ENCODE measurements at regions not wholly inside any gene's neighbourhood (a gene's known extent, or its start where the extent isn't known, plus 50 kb on each side); places are given as distances from the start of the nearest gene placed in this dataset.
"Not testable (repeated sequence)": the region's sequence is repeated elsewhere in the genome, so short reads cannot be mapped to it uniquely, and the experiment has no call there.

GRCh38 chr7:94314413-94315410, 80.0 kb upstream of the COL1A2 start (continued):
- TF ChIP-seq, protein P1, sequence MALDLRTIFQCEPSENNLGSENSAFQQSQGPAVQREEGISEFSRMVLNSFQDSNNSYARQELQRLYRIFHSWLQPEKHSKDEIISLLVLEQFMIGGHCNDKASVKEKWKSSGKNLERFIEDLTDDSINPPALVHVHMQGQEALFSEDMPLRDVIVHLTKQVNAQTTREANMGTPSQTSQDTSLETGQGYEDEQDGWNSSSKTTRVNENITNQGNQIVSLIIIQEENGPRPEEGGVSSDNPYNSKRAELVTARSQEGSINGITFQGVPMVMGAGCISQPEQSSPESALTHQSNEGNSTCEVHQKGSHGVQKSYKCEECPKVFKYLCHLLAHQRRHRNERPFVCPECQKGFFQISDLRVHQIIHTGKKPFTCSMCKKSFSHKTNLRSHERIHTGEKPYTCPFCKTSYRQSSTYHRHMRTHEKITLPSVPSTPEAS (tag by site-specific recombination; IDR thresholded peaks at IDR 0.05), result no peak
- TF ChIP-seq ZNF501 (tag by site-specific recombination; IDR thresholded peaks at IDR 0.05) (no peak), ELK4 (IDR thresholded peaks at IDR 0.05; ENCODE audit: borderline replicate concordance, low read depth, low read length) (no peak), ZFP37 (tag by site-specific recombination; IDR thresholded peaks at IDR 0.05) (no peak), GLIS1 (tag by site-specific recombination; IDR thresholded peaks at IDR 0.05) (no peak)

DNA sequence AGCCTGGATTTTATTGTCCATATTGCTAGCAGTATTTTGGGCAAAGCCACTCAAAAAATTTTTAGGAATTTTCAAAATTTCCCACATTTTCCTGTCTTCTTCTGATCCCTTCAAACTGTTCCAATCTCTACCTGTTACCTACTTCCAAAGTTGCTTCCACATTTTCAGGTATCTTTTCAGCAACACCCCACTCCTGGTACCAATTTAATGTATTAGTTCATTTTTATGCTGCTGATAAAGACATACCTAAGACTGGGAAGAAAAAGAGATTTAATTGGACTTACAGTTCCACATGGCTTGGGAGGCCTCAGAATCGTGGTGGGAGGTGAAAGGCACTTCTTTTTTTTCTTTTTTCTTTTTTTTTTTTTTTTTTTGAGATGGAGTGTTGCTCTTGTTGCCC, 73.6 kb upstream of the COL1A2 start:
- H3K4me3 ChIP-seq (ENCODE audit: low read depth, low read length); H3K4me1 ChIP-seq (ENCODE audit: control insufficient read depth, insufficient read depth, low read length); CTCF ChIA-PET; H3K36me3 ChIP-seq (ENCODE audit: control insufficient read depth in 2 of 2, insufficient read depth in 1 of 2, low read length in 2 of 2); H3K27ac ChIP-seq (ENCODE audit: extremely low read depth, low read depth, low read length); H3K9me3 ChIP-seq (ENCODE audit: control insufficient read depth, insufficient read depth, low read depth, low read length); POLR2A ChIA-PET: not testable (repeated sequence)
- TF ChIP-seq ZNF707 (tag by site-specific recombination; IDR thresholded peaks at IDR 0.05), result peak; percentile 94

- CTCF ChIA-PET, result interaction anchor here (0.8 to 1.1 kb wide), 2 partner anchors 21 to 35 kb away, joined by 3 to 4 read pairs; no protein-coding TSS in a partner anchor
- no peak overlapping the region for H3K4me3 ChIP-seq (ENCODE audit: low read depth, low read length)
- H3K4me1 ChIP-seq (ENCODE audit: control insufficient read depth, insufficient read depth, low read length), result no peaks in the 10 kb centered on the region
- no peaks in the 10 kb centered on the region for H3K36me3 ChIP-seq (ENCODE audit: control insufficient read depth in 2 of 2, insufficient read depth in 1 of 2, low read length in 2 of 2)
- no peak for TF ChIP-seq ZBTB20 (tag by site-specific recombination; IDR thresholded peaks at IDR 0.05)
- TF ChIP-seq REST (tag by site-specific recombination; IDR thresholded peaks at IDR 0.05), result no peak
- TF ChIP-seq ZEB2 (tag by site-specific recombination; IDR thresholded peaks at IDR 0.05), result no peak
- no peak for TF ChIP-seq KLF10 (tag by site-specific recombination; IDR thresholded peaks at IDR 0.05)
- TF ChIP-seq GLI4 (tag by site-specific recombination; IDR thresholded peaks at IDR 0.05), result no peak
- no peak for TF ChIP-seq OVOL3 (tag by site-specific recombination; IDR thresholded peaks at IDR 0.05)
- TF ChIP-seq ZNF510 (tag by site-specific recombination; IDR thresholded peaks at IDR 0.05; ENCODE audit: insufficient replicate concordance), result no peak
- no peak for TF ChIP-seq ZNF623 (tag by site-specific recombination; IDR thresholded peaks at IDR 0.05)
- no peak for TF ChIP-seq ZNF624 (tag by site-specific recombination; IDR thresholded peaks at IDR 0.05)
- no peak for TF ChIP-seq ZNF791 (tag by site-specific recombination; IDR thresholded peaks at IDR 0.05)
- no peak for TF ChIP-seq YY2 (tag by site-specific recombination; IDR thresholded peaks at IDR 0.05)
- no peak for TF ChIP-seq ZFP37 (tag by site-specific recombination; IDR thresholded peaks at IDR 0.05)
- TF ChIP-seq ZBTB7A (tag by site-specific recombination; IDR thresholded peaks at IDR 0.05; ENCODE audit: low read depth), result no peak
- TF ChIP-seq ZBTB49 (tag by site-specific recombination; IDR thresholded peaks at IDR 0.05; ENCODE audit: low read depth), result no peak
- H3K9me3 ChIP-seq (ENCODE audit: control insufficient read depth, insufficient read depth, low read depth, low read length), result no peaks in the 10 kb centered on the region
- no peak overlapping the region for H3K27ac ChIP-seq (ENCODE audit: extremely low read depth, low read depth, low read length)
- POLR2A ChIA-PET, result no interaction called here
These were observed 70.9 kb upstream of the COL1A2 start for GRCh38 chr7:94323844-94324243.
